ENCODE measurements at regions not wholly inside any gene's neighbourhood (a gene's known extent, or its start where the extent isn't known, plus 50 kb on each side); places are given as distances from the start of the nearest gene placed in this dataset.
"Not testable (repeated sequence)": the region's sequence is repeated elsewhere in the genome, so short reads cannot be mapped to it uniquely, and the experiment has no call there.

DNA sequence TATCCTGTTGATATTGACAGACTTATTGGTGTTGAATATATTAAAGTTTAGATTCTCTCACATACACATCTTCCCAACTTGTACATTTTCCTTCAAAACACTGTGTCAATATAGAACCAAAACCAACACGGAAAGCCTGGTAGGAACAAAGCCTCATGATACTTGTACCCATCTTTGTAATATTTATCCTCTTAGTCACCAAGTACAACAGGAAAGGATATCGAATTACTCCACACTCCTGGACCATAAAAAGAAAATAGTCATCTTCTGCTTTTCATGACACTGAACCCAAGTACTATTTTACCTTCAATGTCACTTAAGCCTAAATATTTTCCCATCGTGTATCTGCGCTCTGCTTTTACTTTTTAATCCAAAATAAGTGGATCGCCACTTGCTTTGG lies 702.9 kb upstream of the PCDH9 start:
- H3K27ac ChIP-seq (replicated peaks), result no peak overlapping the region
- DNase-seq (ENCODE audit: low read depth in 1 of 2, low spot score in 1 of 2), result no peak
- no peak for TF ChIP-seq GABPA (IDR thresholded peaks at IDR 0.05; ENCODE audit: low read depth)
- no peak for TF ChIP-seq CTCF (IDR thresholded peaks at IDR 0.05; ENCODE audit: insufficient read depth, low read length)
- no peak for TF ChIP-seq SPI1 (IDR thresholded peaks at IDR 0.05; ENCODE audit: borderline replicate concordance, low read depth)
- no peak for TF ChIP-seq POLR2AphosphoS5 (IDR thresholded peaks at IDR 0.05; ENCODE audit: low read depth)
- TF ChIP-seq, protein P1, sequence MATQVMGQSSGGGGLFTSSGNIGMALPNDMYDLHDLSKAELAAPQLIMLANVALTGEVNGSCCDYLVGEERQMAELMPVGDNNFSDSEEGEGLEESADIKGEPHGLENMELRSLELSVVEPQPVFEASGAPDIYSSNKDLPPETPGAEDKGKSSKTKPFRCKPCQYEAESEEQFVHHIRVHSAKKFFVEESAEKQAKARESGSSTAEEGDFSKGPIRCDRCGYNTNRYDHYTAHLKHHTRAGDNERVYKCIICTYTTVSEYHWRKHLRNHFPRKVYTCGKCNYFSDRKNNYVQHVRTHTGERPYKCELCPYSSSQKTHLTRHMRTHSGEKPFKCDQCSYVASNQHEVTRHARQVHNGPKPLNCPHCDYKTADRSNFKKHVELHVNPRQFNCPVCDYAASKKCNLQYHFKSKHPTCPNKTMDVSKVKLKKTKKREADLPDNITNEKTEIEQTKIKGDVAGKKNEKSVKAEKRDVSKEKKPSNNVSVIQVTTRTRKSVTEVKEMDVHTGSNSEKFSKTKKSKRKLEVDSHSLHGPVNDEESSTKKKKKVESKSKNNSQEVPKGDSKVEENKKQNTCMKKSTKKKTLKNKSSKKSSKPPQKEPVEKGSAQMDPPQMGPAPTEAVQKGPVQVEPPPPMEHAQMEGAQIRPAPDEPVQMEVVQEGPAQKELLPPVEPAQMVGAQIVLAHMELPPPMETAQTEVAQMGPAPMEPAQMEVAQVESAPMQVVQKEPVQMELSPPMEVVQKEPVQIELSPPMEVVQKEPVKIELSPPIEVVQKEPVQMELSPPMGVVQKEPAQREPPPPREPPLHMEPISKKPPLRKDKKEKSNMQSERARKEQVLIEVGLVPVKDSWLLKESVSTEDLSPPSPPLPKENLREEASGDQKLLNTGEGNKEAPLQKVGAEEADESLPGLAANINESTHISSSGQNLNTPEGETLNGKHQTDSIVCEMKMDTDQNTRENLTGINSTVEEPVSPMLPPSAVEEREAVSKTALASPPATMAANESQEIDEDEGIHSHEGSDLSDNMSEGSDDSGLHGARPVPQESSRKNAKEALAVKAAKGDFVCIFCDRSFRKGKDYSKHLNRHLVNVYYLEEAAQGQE (IDR thresholded peaks at IDR 0.05; ENCODE audit: insufficient replicate concordance, low read depth), result no peak
- H3K4me3 ChIP-seq (replicated peaks; ENCODE audit: insufficient read depth, low read length), result no peak overlapping the region
- H3K27me3 ChIP-seq (ENCODE audit: insufficient read depth, poor library complexity, severe bottlenecking), result no peaks in the 10 kb centered on the region

- no peak overlapping the region for H3K27ac ChIP-seq (replicated peaks)
- no peak for TF ChIP-seq CTCF (IDR thresholded peaks at IDR 0.05; ENCODE audit: insufficient read depth, low read length)
- no peak for TF ChIP-seq SPI1 (IDR thresholded peaks at IDR 0.05; ENCODE audit: borderline replicate concordance, low read depth)
- TF ChIP-seq GABPA (IDR thresholded peaks at IDR 0.05; ENCODE audit: low read depth), result no peak
- TF ChIP-seq, protein P1 (IDR thresholded peaks at IDR 0.05; ENCODE audit: insufficient replicate concordance, low read depth), result no peak
- TF ChIP-seq POLR2AphosphoS5 (IDR thresholded peaks at IDR 0.05; ENCODE audit: low read depth), result no peak
- DNase-seq (ENCODE audit: low read depth in 1 of 2, low spot score in 1 of 2), result no peak
- H3K27me3 ChIP-seq (ENCODE audit: insufficient read depth, poor library complexity, severe bottlenecking), result no peaks in the 10 kb centered on the region
- no peak overlapping the region for H3K4me3 ChIP-seq (replicated peaks; ENCODE audit: insufficient read depth, low read length)
These were observed 687.3 kb upstream of the PCDH9 start for GRCh38 chr13:67917291-67917987.

- H3K27ac ChIP-seq (replicated peaks), result no peak overlapping the region
- H3K27me3 ChIP-seq (ENCODE audit: insufficient read depth, poor library complexity, severe bottlenecking), result no peaks in the 10 kb centered on the region
- H3K4me3 ChIP-seq (replicated peaks; ENCODE audit: insufficient read depth, low read length), result no peak overlapping the region
- 0 out of 2 replicates have a peak, but pooled peaks have one; percentile 11 for TF ChIP-seq SPI1 (IDR thresholded peaks at IDR 0.05; ENCODE audit: borderline replicate concordance, low read depth)
- no peak for TF ChIP-seq GABPA (IDR thresholded peaks at IDR 0.05; ENCODE audit: low read depth)
- no peak for DNase-seq (ENCODE audit: low read depth in 1 of 2, low spot score in 1 of 2)
These were observed 686.5 kb upstream of the PCDH9 start for GRCh38 chr13:67916650-67917049.

- DNase-seq (ENCODE audit: low read depth in 1 of 2, low spot score in 1 of 2), result no peak
- Histone ChIP-seq H3K27ac (replicated peaks) (no peak overlapping the region), H3K27me3 (ENCODE audit: insufficient read depth, poor library complexity, severe bottlenecking) (no peaks in the 10 kb centered on the region), H3K4me3 (replicated peaks; ENCODE audit: insufficient read depth, low read length) (no peak overlapping the region)
- TF ChIP-seq, protein P1 (IDR thresholded peaks at IDR 0.05; ENCODE audit: insufficient replicate concordance, low read depth), result no peak
- no peak for TF ChIP-seq GABPA (IDR thresholded peaks at IDR 0.05; ENCODE audit: low read depth)
These were observed 684.4 kb upstream of the PCDH9 start for GRCh38 chr13:67914535-67914934.

GRCh38 chr13:67902960-67903359 lies 672.8 kb upstream of the PCDH9 start:
- H3K27ac ChIP-seq (replicated peaks); H3K4me3 ChIP-seq (replicated peaks; ENCODE audit: insufficient read depth, low read length); DNase-seq (ENCODE audit: low read depth in 1 of 2, low spot score in 1 of 2); H3K27me3 ChIP-seq (ENCODE audit: insufficient read depth, poor library complexity, severe bottlenecking): not testable (repeated sequence)

All from HL-60 (cell line).